ENCODE measurements at regions not wholly inside any gene's neighbourhood (a gene's known extent, or its start where the extent isn't known, plus 50 kb on each side); places are given as distances from the start of the nearest gene placed in this dataset.

GRCh38 chr1:213435715-213436114, 384.7 kb downstream of the RPS6KC1 start:
- no peak overlapping the region for H3K4me3 ChIP-seq (ENCODE audit: low read depth, low read length)
- no peak for TF ChIP-seq CTCF (IDR thresholded peaks at IDR 0.05; ENCODE audit: insufficient read depth, low read depth, low read length, missing control alignments)
- no peak for DNase-seq (ENCODE audit: low read depth)

GRCh38 chr1:213438339-213438738, 387.3 kb downstream of the RPS6KC1 start:
- DNase-seq (ENCODE audit: low read depth) = peak; percentile 9
- no peak overlapping the region for H3K4me3 ChIP-seq (ENCODE audit: low read depth, low read length)
- no peak for TF ChIP-seq CTCF (IDR thresholded peaks at IDR 0.05; ENCODE audit: insufficient read depth, low read depth, low read length, missing control alignments)

GRCh38 chr1:213439703-213440102, 388.7 kb downstream of the RPS6KC1 start:
- H3K4me3 ChIP-seq (ENCODE audit: low read depth, low read length) = no peak overlapping the region
- no peak for DNase-seq (ENCODE audit: low read depth)
- TF ChIP-seq CTCF (IDR thresholded peaks at IDR 0.05; ENCODE audit: insufficient read depth, low read depth, low read length, missing control alignments) = no peak

GRCh38 chr1:213440766-213441165, 389.7 kb downstream of the RPS6KC1 start:
- TF ChIP-seq CTCF (IDR thresholded peaks at IDR 0.05; ENCODE audit: insufficient read depth, low read depth, low read length, missing control alignments) = no peak
- no peak overlapping the region for H3K4me3 ChIP-seq (ENCODE audit: low read depth, low read length)
- no peak for DNase-seq (ENCODE audit: low read depth)

GRCh38 chr1:213443415-213443814, 392.4 kb downstream of the RPS6KC1 start:
- TF ChIP-seq CTCF (IDR thresholded peaks at IDR 0.05; ENCODE audit: insufficient read depth, low read depth, low read length, missing control alignments) = no peak
- H3K4me3 ChIP-seq (ENCODE audit: low read depth, low read length) = no peak overlapping the region
- DNase-seq (ENCODE audit: low read depth) = no peak

GRCh38 chr1:213444224-213444623, 393.2 kb downstream of the RPS6KC1 start:
- no peak overlapping the region for H3K4me3 ChIP-seq (ENCODE audit: low read depth, low read length)
- no peak for TF ChIP-seq CTCF (IDR thresholded peaks at IDR 0.05; ENCODE audit: insufficient read depth, low read depth, low read length, missing control alignments)
- peak; percentile 45 for DNase-seq (ENCODE audit: low read depth)

- H3K4me3 ChIP-seq (ENCODE audit: low read depth, low read length) = no peak overlapping the region
- DNase-seq (ENCODE audit: low read depth) = no peak
- no peak for TF ChIP-seq CTCF (IDR thresholded peaks at IDR 0.05; ENCODE audit: insufficient read depth, low read depth, low read length, missing control alignments)
Observed at GRCh38 chr1:213446496-213446895, 395.5 kb downstream of the RPS6KC1 start.

Data from GM12865 (cell line).